Tibial artery (tissue), 4 donors: ENCODE measurements at regions not wholly inside any gene's neighbourhood (a gene's known extent, or its start where the extent isn't known, plus 50 kb on each side); places are given as distances from the start of the nearest gene placed in this dataset.

Experiments used
- DNase-seq, 2 donors: peaks; one replicate each; pipeline ENCODE4 v3.0.0-alpha.2; 2019
- H3K27ac ChIP-seq, 2 donors: fragments of 200-600 bp; sonication (generic) in 1 of 2; 1 replicate in 1 of 2; 2 replicates in 1 of 2; pipeline ENCODE4 v1.5.1; 2018 to 2019; ENCODE audit warnings: mild to moderate bottlenecking in 1 of 2
- H3K27me3 ChIP-seq, 2 donors: fragments of 200-600 bp; sonication (generic) in 1 of 2; one replicate each; pipeline versions ENCODE4 v1.5.1 to v1.6.0; 2016 to 2019
- H3K36me3 ChIP-seq, 3 donors: fragments of 200-600 bp; sonication (generic) in 2 of 3; one replicate each; pipeline ENCODE4 v1.5.1; 2016 to 2019; ENCODE audit warnings: mild to moderate bottlenecking in 2 of 3
- H3K4me1 ChIP-seq, 4 donors: fragments of 200-600 bp; sonication (generic) in 2 of 4; 1 replicate in 3 of 4; 2 replicates in 1 of 4; pipeline ENCODE4 v1.5.1; 2016 to 2019
- H3K4me3 ChIP-seq, 2 donors: fragments of 200-600 bp; sonication (generic) in 1 of 2; 1 replicate in 1 of 2; 2 replicates in 1 of 2; pipeline ENCODE4 v1.5.1; 2018 to 2019; ENCODE audit warnings: mild to moderate bottlenecking in 2 of 2
- H3K9me3 ChIP-seq, 3 donors: fragments of 200-600 bp; sonication (generic) in 1 of 3; one replicate each; pipeline ENCODE4 v1.5.1; 2016 to 2019
- intact Hi-C: fragments of 100-400 bp; cut with DNase I; formaldehyde crosslinking; loops from one replicate; pipeline ENCODE4 v1.15.0; 2023; ENCODE audit warnings: low total_unique reads
- TF ChIP-seq, protein P1 (sequence below), 2 experiments: fragments of 200-600 bp in 1 of 2; fragments of 450-650 bp in 1 of 2; IDR thresholded peaks; one replicate each; pipeline ENCODE4 v1.5.1; 2017 to 2019; ENCODE audit warnings: antibody characterized with exemption in 2 of 2, mild to moderate bottlenecking in 1 of 2, moderate library complexity in 1 of 2

DNA sequence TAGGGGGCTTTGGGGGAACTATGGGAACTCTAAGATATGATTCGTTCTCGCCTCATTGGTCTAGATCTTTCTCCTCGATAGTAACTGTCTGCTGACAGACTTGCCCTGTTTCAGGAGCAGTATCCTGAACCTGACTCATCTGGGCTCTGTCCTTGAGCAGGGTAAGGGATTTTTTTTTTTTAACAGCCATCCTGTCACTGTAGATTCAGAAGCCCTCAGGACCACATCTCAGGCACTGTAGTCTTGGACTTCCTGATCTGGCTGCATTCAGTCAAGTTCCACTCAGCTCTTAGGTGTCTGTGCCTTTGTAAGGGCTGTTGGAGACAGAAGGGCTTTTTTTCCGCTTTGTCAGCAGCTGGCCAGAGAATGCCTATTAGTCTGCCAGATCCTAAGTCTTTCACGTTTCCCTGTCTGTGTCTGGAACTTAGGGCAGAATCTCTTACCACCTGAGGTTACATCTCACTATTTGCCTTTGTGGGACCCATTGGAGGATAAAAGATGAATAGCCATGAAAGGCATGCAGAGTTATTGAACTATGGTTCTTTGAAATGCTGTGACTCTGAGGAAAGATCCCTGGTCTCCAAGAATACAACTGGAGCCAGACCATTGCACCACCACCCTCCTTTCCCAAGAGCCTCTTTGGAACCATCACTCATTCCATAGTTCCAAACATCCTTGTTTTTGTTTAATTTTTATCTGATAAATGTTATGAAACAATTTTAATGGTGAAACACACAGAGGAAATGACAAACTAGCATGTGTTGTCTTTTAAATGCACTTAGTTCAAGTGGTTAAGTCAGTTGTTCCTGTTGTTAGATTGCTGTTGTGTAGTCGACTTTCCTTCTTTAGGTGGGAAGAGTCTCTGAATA lies 49.7 kb upstream of the MACF1 start:
- Histone ChIP-seq H3K27ac (peak overlapping the region; percentile 49 to 53), H3K4me1 (peaks cover 0 to 92% (median 70%) of the 10 kb centered on the region in 4 donors), H3K36me3 (no peaks in the 10 kb centered on the region), H3K4me3 (no peak overlapping the region), H3K27me3 (no peaks in the 10 kb centered on the region), H3K9me3 (no peaks in the 10 kb centered on the region)
- peak; percentile 64 to 74 for DNase-seq
- intact Hi-C loops: no loop called here
- TF ChIP-seq, protein P1, sequence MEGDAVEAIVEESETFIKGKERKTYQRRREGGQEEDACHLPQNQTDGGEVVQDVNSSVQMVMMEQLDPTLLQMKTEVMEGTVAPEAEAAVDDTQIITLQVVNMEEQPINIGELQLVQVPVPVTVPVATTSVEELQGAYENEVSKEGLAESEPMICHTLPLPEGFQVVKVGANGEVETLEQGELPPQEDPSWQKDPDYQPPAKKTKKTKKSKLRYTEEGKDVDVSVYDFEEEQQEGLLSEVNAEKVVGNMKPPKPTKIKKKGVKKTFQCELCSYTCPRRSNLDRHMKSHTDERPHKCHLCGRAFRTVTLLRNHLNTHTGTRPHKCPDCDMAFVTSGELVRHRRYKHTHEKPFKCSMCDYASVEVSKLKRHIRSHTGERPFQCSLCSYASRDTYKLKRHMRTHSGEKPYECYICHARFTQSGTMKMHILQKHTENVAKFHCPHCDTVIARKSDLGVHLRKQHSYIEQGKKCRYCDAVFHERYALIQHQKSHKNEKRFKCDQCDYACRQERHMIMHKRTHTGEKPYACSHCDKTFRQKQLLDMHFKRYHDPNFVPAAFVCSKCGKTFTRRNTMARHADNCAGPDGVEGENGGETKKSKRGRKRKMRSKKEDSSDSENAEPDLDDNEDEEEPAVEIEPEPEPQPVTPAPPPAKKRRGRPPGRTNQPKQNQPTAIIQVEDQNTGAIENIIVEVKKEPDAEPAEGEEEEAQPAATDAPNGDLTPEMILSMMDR (IDR thresholded peaks at IDR 0.05): no peak
